WTC11 (cell line): ENCODE measurements at regions not wholly inside any gene's neighbourhood (a gene's known extent, or its start where the extent isn't known, plus 50 kb on each side); places are given as distances from the start of the nearest gene placed in this dataset.

ENCODE experiments used
- ATAC-seq: fragments of 200-7000 bp; cut with Tn5 transposase; 2 replicates; pipeline ENCODE4 v1.10.0; 2021; ENCODE audit warnings: mild to moderate bottlenecking, moderate library complexity
- CTCF ChIA-PET: fragments of 300-600 bp; sonication (Branson Sonifier 250); formaldehyde crosslinking; loops from one replicate; lab custom pipeline; 2021; ENCODE audit warnings: antibody characterized with exemption; lab: Charles Lee
- POLR2A ChIA-PET: fragments of 350-600 bp; sonication (Branson Sonifier 250); formaldehyde crosslinking; loops from one replicate; lab custom pipeline; 2021; ENCODE audit warnings: antibody characterized with exemption; lab: Charles Lee
- DNase-seq: peaks from one replicate; pipeline ENCODE4 v3.0.0; 2021; ENCODE audit warnings: low spot score
- H3K27ac Mint-ChIP-seq: 2 replicates; pipeline ENCODE4 v1.8.0; 2021; ENCODE audit warnings: mixed read lengths
- H3K27me3 Mint-ChIP-seq: 2 replicates; pipeline ENCODE4 v1.8.0; 2021; ENCODE audit warnings: low read depth, mild to moderate bottlenecking, moderate library complexity, mixed read lengths
- H3K36me3 Mint-ChIP-seq: 2 replicates; pipeline ENCODE4 v1.8.0; 2021; ENCODE audit warnings: mixed read lengths
- H3K4me1 Mint-ChIP-seq: 2 replicates; pipeline ENCODE4 v1.8.0; 2022; ENCODE audit warnings: mixed read lengths
- H3K4me3 Mint-ChIP-seq: 2 replicates; pipeline ENCODE4 v1.8.0; 2021; ENCODE audit warnings: mild to moderate bottlenecking, moderate library complexity, mixed read lengths
- H3K9me3 Mint-ChIP-seq: 2 replicates; pipeline ENCODE4 v1.8.0; 2021; ENCODE audit warnings: mixed read lengths
- ATF6 ChIP-seq: sonication (generic); formaldehyde crosslinking; IDR thresholded peaks from 2 replicates; pipeline ENCODE4 v1.8.1; 2023; ENCODE audit warnings: mild to moderate bottlenecking, missing genetic modification reagents
- CTCF ChIP-seq: fragments of 200-600 bp; IDR thresholded peaks from 2 replicates; pipeline ENCODE4 v1.8.0; 2022; ENCODE audit warnings: antibody characterized with exemption
- E2F4 ChIP-seq: sonication (generic); formaldehyde crosslinking; IDR thresholded peaks from 2 replicates; pipeline ENCODE4 v1.8.1; 2022; ENCODE audit warnings: low read depth, mild to moderate bottlenecking, moderate library complexity, missing genetic modification reagents, borderline replicate concordance
- GRHL2 ChIP-seq: fragments of 250-450 bp; sonication (Bioruptor Pico); IDR thresholded peaks from 2 replicates; pipeline ENCODE4 v1.8.0; 2022; ENCODE audit warnings: mild to moderate bottlenecking, moderate library complexity; ENCODE audit not compliant: insufficient replicate concordance, severe bottlenecking
- HMGA2 ChIP-seq: fragments of 250-450 bp; sonication (Bioruptor Pico); IDR thresholded peaks from 2 replicates; pipeline ENCODE4 v1.4.0; 2021; ENCODE audit warnings: mild to moderate bottlenecking, moderate library complexity
- IRF2 ChIP-seq: sonication (generic); formaldehyde crosslinking; IDR thresholded peaks from 2 replicates; pipeline ENCODE4 v1.8.0; 2022; ENCODE audit warnings: low read depth, missing genetic modification reagents, borderline replicate concordance
- JUN ChIP-seq: sonication (generic); formaldehyde crosslinking; IDR thresholded peaks from 2 replicates; pipeline ENCODE4 v1.8.0; 2023; ENCODE audit warnings: mild to moderate bottlenecking, missing genetic modification reagents
- ZMAT4 ChIP-seq: fragments of 250-450 bp; sonication (Bioruptor Pico); IDR thresholded peaks from 2 replicates; pipeline ENCODE4 v1.9.0; 2021; ENCODE audit warnings: mild to moderate bottlenecking
- ZNF232 ChIP-seq: sonication (generic); formaldehyde crosslinking; IDR thresholded peaks from 2 replicates; pipeline ENCODE4 v1.8.0; 2022; ENCODE audit warnings: mild to moderate bottlenecking, missing genetic modification reagents
- ZNF423 ChIP-seq: fragments of 250-450 bp; sonication (Bioruptor Pico); IDR thresholded peaks from 2 replicates; pipeline ENCODE4 v2.1.2; 2022; ENCODE audit warnings: mild to moderate bottlenecking, moderate library complexity
- ZNF512 ChIP-seq: sonication (generic); formaldehyde crosslinking; IDR thresholded peaks from 2 replicates; pipeline ENCODE4 v1.8.1; 2022; ENCODE audit warnings: missing genetic modification reagents, borderline replicate concordance

GRCh38 chr10:128993443-128993842, 473.6 kb upstream of the MGMT start (continued):
- no peak for TF ChIP-seq CTCF
- TF ChIP-seq ZMAT4 (CRISPR knock-in tag) = no peak
- TF ChIP-seq HMGA2 (CRISPR knock-in tag) = no peak
- no peak for TF ChIP-seq E2F4

GRCh38 chr10:128993911-128994538, 473.0 kb upstream of the MGMT start:
- TF ChIP-seq IRF2 = no peak
- TF ChIP-seq ZNF423 (CRISPR knock-in tag) = no peak
- no peak for TF ChIP-seq GRHL2 (CRISPR knock-in tag)
- no peak for TF ChIP-seq JUN (CRISPR knock-in tag)
- TF ChIP-seq ZNF232 (CRISPR knock-in tag) = no peak
- CTCF ChIA-PET = no interaction called here
- ATAC-seq = no peak
- Mint-ChIP-seq H3K27me3 (no peaks in the 10 kb centered on the region), H3K9me3 (no peaks in the 10 kb centered on the region), H3K27ac (no peak overlapping the region), H3K36me3 (no peaks in the 10 kb centered on the region), H3K4me3 (no peak overlapping the region), H3K4me1 (peaks cover 16% of the 10 kb centered on the region)
- no peak for DNase-seq
- POLR2A ChIA-PET = interaction anchor here (0.6 to 0.7 kb wide), 2 partner anchors 39 to 90 kb away, joined by 5 to 6 read pairs; no protein-coding TSS in a partner anchor

- no peaks in the 10 kb centered on the region for H3K27me3 Mint-ChIP-seq
- no peak overlapping the region for H3K4me3 Mint-ChIP-seq
- ChIA-PET CTCF (no interaction called here), POLR2A (interaction anchor here (0.6 to 0.7 kb wide), 2 partner anchors 38 to 91 kb away, joined by 5 to 6 read pairs; no protein-coding TSS in a partner anchor)
- TF ChIP-seq ZNF512 (CRISPR knock-in tag) (peak; percentile 83; the same call in 1 of the 2 replicates), E2F4 (no peak), ATF6 (CRISPR knock-in tag) (no peak)
- H3K9me3 Mint-ChIP-seq = no peaks in the 10 kb centered on the region
- peaks cover 17% of the 10 kb centered on the region for H3K4me1 Mint-ChIP-seq
- no peak overlapping the region for H3K27ac Mint-ChIP-seq
- DNase-seq (no peak), ATAC-seq (no peak)
- H3K36me3 Mint-ChIP-seq = no peaks in the 10 kb centered on the region
Observed at GRCh38 chr10:128994598-128995143, 472.4 kb upstream of the MGMT start.
